H9 (cell line): ENCODE measurements at regions not wholly inside any gene's neighbourhood (a gene's known extent, or its start where the extent isn't known, plus 50 kb on each side); places are given as distances from the start of the nearest gene placed in this dataset.

Experiments
- DNase-seq: peaks from one replicate; pipeline ENCODE4 v3.0.0-alpha.2; 2017
- H2AFZ ChIP-seq: one replicate; pipeline ENCODE4 v1.6.1; 2013; ENCODE audit warnings: mild to moderate bottlenecking, low read length, control low read depth, moderate library complexity
- H2AK5ac ChIP-seq: 2 replicates; pipeline ENCODE4 v1.6.1; 2013; ENCODE audit warnings: low read length, control low read depth, mixed read lengths; ENCODE audit not compliant: insufficient read length
- H2BK120ac ChIP-seq: one replicate; pipeline ENCODE4 v1.6.1; 2013; ENCODE audit warnings: low read depth, mild to moderate bottlenecking, low read length, control low read depth, inconsistent platforms; ENCODE audit not compliant: poor library complexity, severe bottlenecking
- H2BK12ac ChIP-seq: 2 replicates; pipeline ENCODE4 v1.6.1; 2013; ENCODE audit warnings: low read length, control low read depth, mixed read lengths, low read depth; ENCODE audit not compliant: insufficient read length
- H2BK15ac ChIP-seq: 2 replicates; pipeline ENCODE4 v1.6.1; 2013; ENCODE audit warnings: low read depth, low read length, control low read depth
- H2BK20ac ChIP-seq: one replicate; pipeline ENCODE4 v1.6.1; 2013; ENCODE audit warnings: low read depth, mild to moderate bottlenecking, low read length, control low read depth, inconsistent platforms; ENCODE audit not compliant: poor library complexity, severe bottlenecking
- H2BK5ac ChIP-seq: 2 replicates; pipeline ENCODE4 v1.6.1; 2013; ENCODE audit warnings: low read length, control low read depth, mixed read lengths; ENCODE audit not compliant: insufficient read length
- H3K14ac ChIP-seq: 2 replicates; pipeline ENCODE4 v1.6.1; 2013; ENCODE audit warnings: low read length, control low read depth; ENCODE audit not compliant: insufficient read depth
- H3K18ac ChIP-seq: 2 replicates; pipeline ENCODE4 v1.6.1; 2013; ENCODE audit warnings: low read depth, mild to moderate bottlenecking, mixed read lengths, low read length, control low read depth; ENCODE audit not compliant: insufficient read length
- H3K23ac ChIP-seq: 2 replicates; pipeline ENCODE4 v1.6.1; 2013; ENCODE audit warnings: low read length, control low read depth, mixed read lengths, low read depth; ENCODE audit not compliant: insufficient read length
- H3K23me2 ChIP-seq: 2 replicates; pipeline ENCODE4 v1.6.1; 2013; ENCODE audit warnings: low read depth, mild to moderate bottlenecking, mixed read lengths, low read length, control low read depth; ENCODE audit not compliant: insufficient read length, poor library complexity, severe bottlenecking
- H3K27ac ChIP-seq: 2 replicates; pipeline ENCODE4 v1.5.1; 2013; ENCODE audit warnings: low read length, control low read depth, mixed read lengths, low read depth; ENCODE audit not compliant: insufficient read length
- H3K27me3 ChIP-seq: 2 replicates; pipeline ENCODE4 v1.6.1; 2013; ENCODE audit warnings: low read length, control low read depth, inconsistent platforms; ENCODE audit not compliant: insufficient read depth
- H3K4ac ChIP-seq: 2 replicates; pipeline ENCODE4 v1.6.1; 2013; ENCODE audit warnings: low read depth, mild to moderate bottlenecking, control low read depth, inconsistent platforms, low read length, moderate library complexity
- H3K4me1 ChIP-seq: 2 replicates; pipeline ENCODE4 v1.6.1; 2013; ENCODE audit warnings: low read length, control low read depth, inconsistent platforms; ENCODE audit not compliant: insufficient read depth
- H3K4me2 ChIP-seq: 2 replicates; pipeline ENCODE4 v1.6.1; 2013; ENCODE audit warnings: low read length, control low read depth, mixed read lengths; ENCODE audit not compliant: insufficient read length, insufficient read depth
- H3K56ac ChIP-seq: 2 replicates; pipeline ENCODE4 v1.6.1; 2013; ENCODE audit warnings: low read depth, mild to moderate bottlenecking, mixed read lengths, low read length, control low read depth; ENCODE audit not compliant: insufficient read length
- H3K79me1 ChIP-seq: 2 replicates; pipeline ENCODE4 v1.6.1; 2013; ENCODE audit warnings: low read depth, mild to moderate bottlenecking, moderate library complexity, low read length, control low read depth, inconsistent platforms; ENCODE audit not compliant: insufficient read depth, poor library complexity, severe bottlenecking
- H3K79me2 ChIP-seq: 2 replicates; pipeline ENCODE4 v1.6.1; 2013; ENCODE audit warnings: low read length, control low read depth, inconsistent platforms; ENCODE audit not compliant: insufficient read depth
- H3K9ac ChIP-seq: 2 replicates; pipeline ENCODE4 v1.6.1; 2013; ENCODE audit warnings: low read length, control low read depth, mixed read lengths; ENCODE audit not compliant: insufficient read length; ENCODE audit errors: extremely low read depth
- H3K9me3 ChIP-seq: one replicate; pipeline ENCODE4 v1.6.1; 2013; ENCODE audit warnings: low read depth, low read length, inconsistent platforms; ENCODE audit not compliant: control insufficient read depth
- H3T11ph ChIP-seq: one replicate; pipeline ENCODE4 v1.6.1; 2013; ENCODE audit warnings: mild to moderate bottlenecking, low read length, control low read depth, inconsistent platforms
- H4K20me1 ChIP-seq: one replicate; pipeline ENCODE4 v1.6.1; 2013; ENCODE audit not compliant: control insufficient read depth, insufficient read length, insufficient read depth
- H4K5ac ChIP-seq: 2 replicates; pipeline ENCODE4 v1.6.1; 2013; ENCODE audit warnings: low read depth, mild to moderate bottlenecking, mixed read lengths, low read length, control low read depth; ENCODE audit not compliant: insufficient read length
- H4K8ac ChIP-seq: replicated peaks from 2 replicates; pipeline ENCODE4 v1.6.1; 2013; ENCODE audit warnings: low read length, control low read depth, mixed read lengths, low read depth; ENCODE audit not compliant: insufficient read length
- H4K91ac ChIP-seq: 2 replicates; pipeline ENCODE4 v1.6.1; 2013; ENCODE audit warnings: low read depth, mild to moderate bottlenecking, moderate library complexity, mixed read lengths, low read length, control low read depth; ENCODE audit not compliant: insufficient read length
- H3K27ac Mint-ChIP-seq, 3 experiments: 2 replicates in 2 of 3; 3 replicates in 1 of 3; pipeline ENCODE4 v1.8.0; 2020 to 2021; ENCODE audit warnings: mixed read lengths in 3 of 3, mild to moderate bottlenecking in 1 of 3, moderate library complexity in 1 of 3
- H3K27me3 Mint-ChIP-seq: 2 replicates; pipeline ENCODE4 v1.8.0; 2021; ENCODE audit warnings: low read depth, mild to moderate bottlenecking, moderate library complexity, mixed read lengths
- H3K36me3 Mint-ChIP-seq, 3 experiments: 2 replicates in 2 of 3; 3 replicates in 1 of 3; pipeline ENCODE4 v1.8.0; 2020 to 2021; ENCODE audit warnings: low read depth in 3 of 3, mixed read lengths in 3 of 3; ENCODE audit not compliant: insufficient read depth in 1 of 3
- H3K4me1 Mint-ChIP-seq, 2 experiments: 2 replicates each; pipeline ENCODE4 v1.8.0; 2020; ENCODE audit warnings: mixed read lengths in 2 of 2
- H3K4me3 Mint-ChIP-seq, 2 experiments: 2 replicates in 1 of 2; 3 replicates in 1 of 2; pipeline ENCODE4 v1.8.0; 2020 to 2021; ENCODE audit warnings: mild to moderate bottlenecking in 2 of 2, mixed read lengths in 2 of 2, moderate library complexity in 1 of 2
- H3K9me3 Mint-ChIP-seq, 2 experiments: 2 replicates in 1 of 2; 3 replicates in 1 of 2; pipeline ENCODE4 v1.8.0; 2020; ENCODE audit warnings: mild to moderate bottlenecking in 2 of 2, mixed read lengths in 2 of 2, moderate library complexity in 1 of 2
- WGBS: extraction: QIAGEN DNeasy Blood & Tissue Kit; methylation state at CpG from one replicate; pipeline ENCODE4 v1.1.7; 2013; ENCODE audit warnings: missing lambda C conversion rate, low lambda C conversion rate, mixed read lengths; ENCODE audit not compliant: insufficient read length; ENCODE audit errors: extremely low coverage; 5-methylcytosine and 5-hydroxymethylcytosine counted together
- TF ChIP-seq, protein P1 (sequence below): fragments of 200-600 bp; sonication (generic); conservative IDR thresholded peaks from 3 replicates; pipeline ENCODE4 v1.8.0; 2021; ENCODE audit warnings: antibody characterized with exemption, mild to moderate bottlenecking

- Mint-ChIP-seq H3K9me3 (no peaks in the 10 kb centered on the region), H3K36me3 (no peaks in the 10 kb centered on the region), H3K27me3 (no peaks in the 10 kb centered on the region), H3K4me3 (no peak overlapping the region), H3K4me1 (peaks cover 7 to 8% of the 10 kb centered on the region in 2 experiments; a peak in 2 of 4 replicates), H3K27ac (no peak overlapping the region)
- no peak overlapping the region for H2BK5ac ChIP-seq
- no peak overlapping the region for H3K14ac ChIP-seq
- no peak overlapping the region for H2BK20ac ChIP-seq
- WGBS: no CpG with 5 or more reads among the region's 4 CpGs
- H2BK12ac ChIP-seq: no peak overlapping the region
- no peak overlapping the region for H4K8ac ChIP-seq
- H3K9ac ChIP-seq: no peak overlapping the region
- H3K79me2 ChIP-seq: no peaks in the 10 kb centered on the region
- H4K5ac ChIP-seq: no peak overlapping the region
- H3K79me1 ChIP-seq: no peaks in the 10 kb centered on the region
- TF ChIP-seq, protein P1, sequence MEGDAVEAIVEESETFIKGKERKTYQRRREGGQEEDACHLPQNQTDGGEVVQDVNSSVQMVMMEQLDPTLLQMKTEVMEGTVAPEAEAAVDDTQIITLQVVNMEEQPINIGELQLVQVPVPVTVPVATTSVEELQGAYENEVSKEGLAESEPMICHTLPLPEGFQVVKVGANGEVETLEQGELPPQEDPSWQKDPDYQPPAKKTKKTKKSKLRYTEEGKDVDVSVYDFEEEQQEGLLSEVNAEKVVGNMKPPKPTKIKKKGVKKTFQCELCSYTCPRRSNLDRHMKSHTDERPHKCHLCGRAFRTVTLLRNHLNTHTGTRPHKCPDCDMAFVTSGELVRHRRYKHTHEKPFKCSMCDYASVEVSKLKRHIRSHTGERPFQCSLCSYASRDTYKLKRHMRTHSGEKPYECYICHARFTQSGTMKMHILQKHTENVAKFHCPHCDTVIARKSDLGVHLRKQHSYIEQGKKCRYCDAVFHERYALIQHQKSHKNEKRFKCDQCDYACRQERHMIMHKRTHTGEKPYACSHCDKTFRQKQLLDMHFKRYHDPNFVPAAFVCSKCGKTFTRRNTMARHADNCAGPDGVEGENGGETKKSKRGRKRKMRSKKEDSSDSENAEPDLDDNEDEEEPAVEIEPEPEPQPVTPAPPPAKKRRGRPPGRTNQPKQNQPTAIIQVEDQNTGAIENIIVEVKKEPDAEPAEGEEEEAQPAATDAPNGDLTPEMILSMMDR: no peak
- no peak overlapping the region for H2AK5ac ChIP-seq
- H2AFZ ChIP-seq: no peak overlapping the region
- no peak for DNase-seq
- H3K18ac ChIP-seq: no peak overlapping the region
- H3K23ac ChIP-seq: no peak overlapping the region
- no peaks in the 10 kb centered on the region for H3K23me2 ChIP-seq
- no peak overlapping the region for H3K27ac ChIP-seq
- no peak overlapping the region for H3K4me2 ChIP-seq
- no peak overlapping the region for H2BK15ac ChIP-seq
- no peaks in the 10 kb centered on the region for H3K9me3 ChIP-seq
- no peaks in the 10 kb centered on the region for H4K20me1 ChIP-seq
- H3K4me1 ChIP-seq: no peaks in the 10 kb centered on the region
- H4K91ac ChIP-seq: no peak overlapping the region
- no peak overlapping the region for H3T11ph ChIP-seq
- no peak overlapping the region for H2BK120ac ChIP-seq
- no peaks in the 10 kb centered on the region for H3K27me3 ChIP-seq
- no peak overlapping the region for H3K4ac ChIP-seq
- no peak overlapping the region for H3K56ac ChIP-seq
These were observed 745.9 kb upstream of the SLC8A1 start for GRCh38 chr2:41197781-41198180.
